Osteoblast (primary cell): ENCODE measurements at regions not wholly inside any gene's neighbourhood (a gene's known extent, or its start where the extent isn't known, plus 50 kb on each side); places are given as distances from the start of the nearest gene placed in this dataset.

Experiments used
- DNase-seq: peaks from one replicate; pipeline ENCODE4 v3.0.0; 2011; ENCODE audit warnings: low spot score, mixed read lengths; ENCODE audit not compliant: insufficient read length; ENCODE audit errors: missing footprints
- H2AFZ ChIP-seq: 2 replicates; pipeline ENCODE4 v1.6.0; 2011; ENCODE audit warnings: mild to moderate bottlenecking, low read length
- H3K27ac ChIP-seq: 2 replicates; pipeline ENCODE4 v1.5.1; 2011; ENCODE audit warnings: mild to moderate bottlenecking, low read depth, low read length, moderate library complexity
- H3K27me3 ChIP-seq: 2 replicates; pipeline ENCODE4 v1.6.0; 2012; ENCODE audit warnings: mild to moderate bottlenecking, control low read depth, inconsistent platforms, low read length, moderate library complexity; ENCODE audit not compliant: insufficient read depth
- H3K36me3 ChIP-seq: 2 replicates; pipeline ENCODE4 v1.5.1; 2011; ENCODE audit warnings: mild to moderate bottlenecking, low read length, control low read depth, moderate library complexity; ENCODE audit not compliant: insufficient read depth
- H3K4me1 ChIP-seq: 2 replicates; pipeline ENCODE4 v1.5.1; 2011; ENCODE audit warnings: mild to moderate bottlenecking, low read length, control low read depth, moderate library complexity; ENCODE audit not compliant: insufficient read depth
- H3K4me2 ChIP-seq: 2 replicates; pipeline ENCODE4 v1.6.0; 2011; ENCODE audit warnings: mild to moderate bottlenecking, low read length; ENCODE audit not compliant: insufficient read depth
- H3K4me3 ChIP-seq: fragments of 200-600 bp; sonication (generic); 3 replicates; pipeline ENCODE4 v1.5.1; 2012; ENCODE audit warnings: mild to moderate bottlenecking, low read length, inconsistent platforms; ENCODE audit not compliant: insufficient read depth
- H3K79me2 ChIP-seq: 2 replicates; pipeline ENCODE4 v1.6.0; 2012; ENCODE audit warnings: mild to moderate bottlenecking, low read length, control low read depth, inconsistent platforms; ENCODE audit not compliant: insufficient read depth
- H3K9me3 ChIP-seq: 2 replicates; pipeline ENCODE4 v1.5.1; 2011; ENCODE audit warnings: low read depth, low read length, control low read depth
- H4K20me1 ChIP-seq: 2 replicates; pipeline ENCODE4 v1.6.0; 2012; ENCODE audit warnings: mild to moderate bottlenecking, low read length, control low read depth; ENCODE audit not compliant: insufficient read depth
- CTCF ChIP-seq: IDR thresholded peaks from 2 replicates; pipeline ENCODE4 v1.5.1; 2011; ENCODE audit warnings: mild to moderate bottlenecking, low read depth, low read length, moderate library complexity; ENCODE audit errors: extremely low read depth

- no peak overlapping the region for H3K4me3 ChIP-seq
- no peak overlapping the region for H3K27ac ChIP-seq
- H3K9me3 ChIP-seq = no peaks in the 10 kb centered on the region
- no peak overlapping the region for H3K4me2 ChIP-seq
- H3K36me3 ChIP-seq = no peaks in the 10 kb centered on the region
- H2AFZ ChIP-seq = no peak overlapping the region
- TF ChIP-seq CTCF = no peak
- H3K4me1 ChIP-seq = no peaks in the 10 kb centered on the region
- no peaks in the 10 kb centered on the region for H3K79me2 ChIP-seq
- no peak for DNase-seq
- H3K27me3 ChIP-seq = no peaks in the 10 kb centered on the region
- no peaks in the 10 kb centered on the region for H4K20me1 ChIP-seq
Measured at GRCh38 chr10:9158675-9159074, 1104.2 kb downstream of the GATA3 start.

GRCh38 chr10:9160275-9160674 lies 1105.8 kb downstream of the GATA3 start:
- no peak for TF ChIP-seq CTCF

GRCh38 chr10:9163699-9164098 lies 1109.2 kb downstream of the GATA3 start:
- no peak overlapping the region for H3K27ac ChIP-seq
- H3K4me3 ChIP-seq = no peak overlapping the region
- peaks cover 2% of the 10 kb centered on the region for H3K9me3 ChIP-seq
- no peaks in the 10 kb centered on the region for H3K79me2 ChIP-seq
- H2AFZ ChIP-seq = no peak overlapping the region
- no peaks in the 10 kb centered on the region for H3K36me3 ChIP-seq
- H3K4me1 ChIP-seq = no peaks in the 10 kb centered on the region
- no peak overlapping the region for H3K4me2 ChIP-seq
- H4K20me1 ChIP-seq = no peaks in the 10 kb centered on the region
- TF ChIP-seq CTCF = no peak
- H3K27me3 ChIP-seq = no peaks in the 10 kb centered on the region
- no peak for DNase-seq

More at GRCh38 chr10:9160275-9160674, 1105.8 kb downstream of the GATA3 start:
- DNase-seq = no peak
- Histone ChIP-seq H3K4me1 (no peaks in the 10 kb centered on the region), H3K79me2 (no peaks in the 10 kb centered on the region), H3K36me3 (no peaks in the 10 kb centered on the region), H3K9me3 (no peaks in the 10 kb centered on the region), H3K27me3 (no peaks in the 10 kb centered on the region), H4K20me1 (no peaks in the 10 kb centered on the region), H3K4me3 (no peak overlapping the region), H3K4me2 (no peak overlapping the region), H3K27ac (no peak overlapping the region), H2AFZ (no peak overlapping the region)

GRCh38 chr10:9166770-9167169 lies 1112.3 kb downstream of the GATA3 start:
- Histone ChIP-seq H4K20me1 (no peaks in the 10 kb centered on the region), H3K4me3 (no peak overlapping the region), H3K9me3 (peaks cover 2% of the 10 kb centered on the region), H3K36me3 (no peaks in the 10 kb centered on the region), H3K4me2 (no peak overlapping the region), H3K4me1 (no peaks in the 10 kb centered on the region), H3K79me2 (no peaks in the 10 kb centered on the region), H3K27ac (no peak overlapping the region), H3K27me3 (no peaks in the 10 kb centered on the region), H2AFZ (no peak overlapping the region)
- no peak for TF ChIP-seq CTCF
- DNase-seq = no peak
